ENCODE measurements at regions not wholly inside any gene's neighbourhood (a gene's known extent, or its start where the extent isn't known, plus 50 kb on each side); places are given as distances from the start of the nearest gene placed in this dataset.

GRCh38 chr4:161167539-161167938 is 996.3 kb downstream of the FSTL5 start:
- DNase-seq, result no peak
- no peaks in the 10 kb centered on the region for H3K79me2 ChIP-seq (ENCODE audit: low read length)
- H3K9me3 ChIP-seq (ENCODE audit: low read length), result no peaks in the 10 kb centered on the region
- H3K9ac ChIP-seq (ENCODE audit: low read length), result no peak overlapping the region
- no peak overlapping the region for H3K27ac ChIP-seq (ENCODE audit: low read length)
- H3K4me3 ChIP-seq (ENCODE audit: low read length), result no peak overlapping the region
- ATAC-seq, result no peak
- ChIA-PET POLR2A (ENCODE audit: unreplicated experiment) (no interaction called here), CTCF (no interaction called here)
- H3K4me1 ChIP-seq (ENCODE audit: insufficient read depth, low read length), result no peaks in the 10 kb centered on the region
- no peaks in the 10 kb centered on the region for H4K20me1 ChIP-seq (ENCODE audit: low read length)
- H3K36me3 ChIP-seq (ENCODE audit: low read depth, low read length), result no peaks in the 10 kb centered on the region
- no peaks in the 10 kb centered on the region for H3K27me3 ChIP-seq (ENCODE audit: low read length)
- no peak overlapping the region for H3K4me2 ChIP-seq (ENCODE audit: low read length)
- BruUV-seq (replicated peaks), result no TSS peak
- no peaks in the 10 kb centered on the region for H3K9me2 ChIP-seq (replicated peaks; ENCODE audit: low read length)
- no peak overlapping the region for H2AFZ ChIP-seq (ENCODE audit: low read length)
- H3F3A ChIP-seq (ENCODE audit: low read length, unreplicated experiment), result no peaks in the 10 kb centered on the region
- intact Hi-C loops (cut with micrococcal nuclease), result no loop called here
- TF ChIP-seq EZH2 (IDR thresholded peaks at IDR 0.05; ENCODE audit: low read length, unreplicated experiment), result no peak
- TF ChIP-seq EZH2phosphoT487 (IDR thresholded peaks at IDR 0.05; ENCODE audit: borderline replicate concordance, low read length), result no peak
- TF ChIP-seq, protein P1, sequence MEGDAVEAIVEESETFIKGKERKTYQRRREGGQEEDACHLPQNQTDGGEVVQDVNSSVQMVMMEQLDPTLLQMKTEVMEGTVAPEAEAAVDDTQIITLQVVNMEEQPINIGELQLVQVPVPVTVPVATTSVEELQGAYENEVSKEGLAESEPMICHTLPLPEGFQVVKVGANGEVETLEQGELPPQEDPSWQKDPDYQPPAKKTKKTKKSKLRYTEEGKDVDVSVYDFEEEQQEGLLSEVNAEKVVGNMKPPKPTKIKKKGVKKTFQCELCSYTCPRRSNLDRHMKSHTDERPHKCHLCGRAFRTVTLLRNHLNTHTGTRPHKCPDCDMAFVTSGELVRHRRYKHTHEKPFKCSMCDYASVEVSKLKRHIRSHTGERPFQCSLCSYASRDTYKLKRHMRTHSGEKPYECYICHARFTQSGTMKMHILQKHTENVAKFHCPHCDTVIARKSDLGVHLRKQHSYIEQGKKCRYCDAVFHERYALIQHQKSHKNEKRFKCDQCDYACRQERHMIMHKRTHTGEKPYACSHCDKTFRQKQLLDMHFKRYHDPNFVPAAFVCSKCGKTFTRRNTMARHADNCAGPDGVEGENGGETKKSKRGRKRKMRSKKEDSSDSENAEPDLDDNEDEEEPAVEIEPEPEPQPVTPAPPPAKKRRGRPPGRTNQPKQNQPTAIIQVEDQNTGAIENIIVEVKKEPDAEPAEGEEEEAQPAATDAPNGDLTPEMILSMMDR (conservative IDR thresholded peaks at IDR 0.05; ENCODE audit: low read depth, low read length), result no peak

DNA sequence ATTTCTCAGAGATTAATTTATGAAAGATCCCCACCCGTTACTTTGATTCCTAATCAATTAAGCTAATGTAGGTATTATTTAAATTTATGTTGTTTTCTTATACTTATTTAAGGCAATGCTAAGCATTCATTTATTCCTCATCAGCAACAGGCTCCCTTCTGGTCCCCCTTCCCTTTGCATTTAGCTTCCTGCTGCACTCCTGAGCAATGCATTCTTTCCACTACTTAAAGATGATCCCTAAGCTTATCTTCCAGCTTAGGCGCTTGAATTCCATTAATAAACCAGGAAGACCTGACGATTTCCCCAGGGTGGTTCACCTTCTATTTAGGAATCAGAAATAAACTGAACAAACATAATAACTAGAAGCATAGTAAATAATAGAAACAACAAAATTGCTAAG is 1003.1 kb downstream of the FSTL5 start:
- H3F3A ChIP-seq (ENCODE audit: low read length, unreplicated experiment), result no peaks in the 10 kb centered on the region
- intact Hi-C loops (cut with micrococcal nuclease), result no loop called here
- no peaks in the 10 kb centered on the region for H3K4me1 ChIP-seq (ENCODE audit: insufficient read depth, low read length)
- ATAC-seq (no peak), DNase-seq (no peak)
- no peaks in the 10 kb centered on the region for H3K36me3 ChIP-seq (ENCODE audit: low read depth, low read length)
- H3K9me3 ChIP-seq (ENCODE audit: low read length), result no peaks in the 10 kb centered on the region
- no peak overlapping the region for H3K27ac ChIP-seq (ENCODE audit: low read length)
- H3K4me3 ChIP-seq (ENCODE audit: low read length), result no peak overlapping the region
- no peaks in the 10 kb centered on the region for H4K20me1 ChIP-seq (ENCODE audit: low read length)
- POLR2A ChIA-PET (ENCODE audit: unreplicated experiment), result no interaction called here
- no peaks in the 10 kb centered on the region for H3K27me3 ChIP-seq (ENCODE audit: low read length)
- no peak overlapping the region for H2AFZ ChIP-seq (ENCODE audit: low read length)
- H3K9me2 ChIP-seq (replicated peaks; ENCODE audit: low read length), result no peaks in the 10 kb centered on the region
- TF ChIP-seq EZH2phosphoT487 (IDR thresholded peaks at IDR 0.05; ENCODE audit: borderline replicate concordance, low read length) (no peak), EZH2 (IDR thresholded peaks at IDR 0.05; ENCODE audit: low read length, unreplicated experiment) (no peak)
- TF ChIP-seq, protein P1 (conservative IDR thresholded peaks at IDR 0.05; ENCODE audit: low read depth, low read length), result no peak
- no peaks in the 10 kb centered on the region for H3K79me2 ChIP-seq (ENCODE audit: low read length)
- CTCF ChIA-PET, result no interaction called here
- BruUV-seq (replicated peaks), result no TSS peak
- H3K4me2 ChIP-seq (ENCODE audit: low read length), result no peak overlapping the region
- no peak overlapping the region for H3K9ac ChIP-seq (ENCODE audit: low read length)

- no peaks in the 10 kb centered on the region for H3K9me2 ChIP-seq (replicated peaks; ENCODE audit: low read length)
- H3K27me3 ChIP-seq (ENCODE audit: low read length), result no peaks in the 10 kb centered on the region
- no peak overlapping the region for H3K9ac ChIP-seq (ENCODE audit: low read length)
- no peak overlapping the region for H3K27ac ChIP-seq (ENCODE audit: low read length)
- TF ChIP-seq, protein P1 (conservative IDR thresholded peaks at IDR 0.05; ENCODE audit: low read depth, low read length), result no peak
- TF ChIP-seq EZH2phosphoT487 (IDR thresholded peaks at IDR 0.05; ENCODE audit: borderline replicate concordance, low read length) (no peak), EZH2 (IDR thresholded peaks at IDR 0.05; ENCODE audit: low read length, unreplicated experiment) (no peak)
- CTCF ChIA-PET, result no interaction called here
- no peaks in the 10 kb centered on the region for H3F3A ChIP-seq (ENCODE audit: low read length, unreplicated experiment)
- H3K4me2 ChIP-seq (ENCODE audit: low read length), result no peak overlapping the region
- intact Hi-C loops (cut with micrococcal nuclease), result no loop called here
- no peaks in the 10 kb centered on the region for H3K9me3 ChIP-seq (ENCODE audit: low read length)
- DNase-seq (no peak), ATAC-seq (no peak)
- no TSS peak for BruUV-seq (replicated peaks)
- H3K79me2 ChIP-seq (ENCODE audit: low read length), result no peaks in the 10 kb centered on the region
- POLR2A ChIA-PET (ENCODE audit: unreplicated experiment), result no interaction called here
- no peak overlapping the region for H2AFZ ChIP-seq (ENCODE audit: low read length)
- no peaks in the 10 kb centered on the region for H3K36me3 ChIP-seq (ENCODE audit: low read depth, low read length)
- no peaks in the 10 kb centered on the region for H4K20me1 ChIP-seq (ENCODE audit: low read length)
- H3K4me3 ChIP-seq (ENCODE audit: low read length), result no peak overlapping the region
- no peaks in the 10 kb centered on the region for H3K4me1 ChIP-seq (ENCODE audit: insufficient read depth, low read length)
Measured at GRCh38 chr4:161148051-161148450, 1015.7 kb downstream of the FSTL5 start.

Data from PC-3 (cell line).